Liver (tissue), 8 donors: ENCODE measurements at regions not wholly inside any gene's neighbourhood (a gene's known extent, or its start where the extent isn't known, plus 50 kb on each side); places are given as distances from the start of the nearest gene placed in this dataset.

Source experiments
- DNase-seq: peaks from one replicate; pipeline ENCODE4 v3.0.0-alpha.2; 2017; ENCODE audit warnings: low spot score
- H3K27ac ChIP-seq, 2 donors: one replicate each; pipeline ENCODE4 v1.7.0; 2013; ENCODE audit warnings: inconsistent platforms in 2 of 2, low read length in 2 of 2, control low read depth in 1 of 2, low read depth in 1 of 2, mild to moderate bottlenecking in 1 of 2
- H3K27me3 ChIP-seq, 4 donors: one replicate each; pipeline versions ENCODE4 v1.6.1 to v1.7.0; 2013; ENCODE audit warnings: low read length in 3 of 4, inconsistent platforms in 1 of 4, mild to moderate bottlenecking in 1 of 4, moderate library complexity in 1 of 4; ENCODE audit not compliant: control insufficient read depth in 4 of 4, insufficient read depth in 4 of 4
- H3K36me3 ChIP-seq, 4 donors: one replicate each; pipeline versions ENCODE4 v1.6.1 to v1.7.0; 2013; ENCODE audit warnings: low read length in 3 of 4, mild to moderate bottlenecking in 3 of 4, low read depth in 1 of 4, moderate library complexity in 1 of 4; ENCODE audit not compliant: control insufficient read depth in 4 of 4, insufficient read depth in 3 of 4
- H3K4me1 ChIP-seq, 4 donors: one replicate each; pipeline versions ENCODE4 v1.6.1 to v1.7.0; 2013; ENCODE audit warnings: low read length in 3 of 4, mild to moderate bottlenecking in 3 of 4, moderate library complexity in 1 of 4; ENCODE audit not compliant: control insufficient read depth in 4 of 4, insufficient read depth in 4 of 4
- H3K4me3 ChIP-seq, 3 donors: one replicate each; pipeline versions ENCODE4 v1.6.1 to v1.7.0; 2013; ENCODE audit warnings: low read length in 3 of 3, control low read depth in 1 of 3, low read depth in 1 of 3, mild to moderate bottlenecking in 1 of 3
- H3K9ac ChIP-seq, 2 donors: one replicate each; pipeline ENCODE4 v1.7.0; 2013; ENCODE audit warnings: low read length in 2 of 2, mild to moderate bottlenecking in 2 of 2, moderate library complexity in 2 of 2, control low read depth in 1 of 2, low read depth in 1 of 2
- H3K9me3 ChIP-seq, 4 donors: one replicate each; pipeline versions ENCODE4 v1.6.1 to v1.7.0; 2013; ENCODE audit warnings: low read length in 3 of 4; ENCODE audit not compliant: control insufficient read depth in 4 of 4
- ATF3 ChIP-seq: IDR thresholded peaks from 2 replicates; pipeline ENCODE4 v1.6.1; 2016; ENCODE audit warnings: antibody characterized with exemption
- CTCF ChIP-seq: fragments of 150-350 bp; IDR thresholded peaks from 2 replicates; pipeline ENCODE4 v1.5.1; 2017; ENCODE audit warnings: improper control_type of control experiment, low read depth, low read length; ENCODE audit not compliant: missing input control
- EGR1 ChIP-seq, 2 donors: IDR thresholded peaks; 2 replicates each; pipeline ENCODE4 v1.6.1; 2016 to 2018; ENCODE audit warnings: antibody characterized with exemption in 2 of 2, low read depth in 2 of 2
- FOXA1 ChIP-seq: IDR thresholded peaks from 2 replicates; pipeline ENCODE4 v1.6.1; 2016; ENCODE audit warnings: antibody characterized with exemption
- FOXA2 ChIP-seq: IDR thresholded peaks from 2 replicates; pipeline ENCODE4 v1.6.1; 2016; ENCODE audit warnings: antibody characterized with exemption
- GABPA ChIP-seq, 2 donors: IDR thresholded peaks in 1 of 2; conservative IDR thresholded peaks in 1 of 2; 2 replicates each; pipeline ENCODE4 v1.6.1; 2016; ENCODE audit warnings: antibody characterized with exemption in 2 of 2, mild to moderate bottlenecking in 1 of 2, moderate library complexity in 1 of 2
- HNF4A ChIP-seq, 2 donors: conservative IDR thresholded peaks; 2 replicates each; pipeline ENCODE4 v1.6.1; 2016; ENCODE audit warnings: antibody characterized with exemption in 2 of 2, mild to moderate bottlenecking in 2 of 2
- HNF4G ChIP-seq: IDR thresholded peaks from 2 replicates; pipeline ENCODE4 v1.6.1; 2016; ENCODE audit warnings: antibody characterized with exemption
- JUND ChIP-seq, 2 donors: IDR thresholded peaks; 2 replicates each; pipeline ENCODE4 v1.6.1; 2016; ENCODE audit warnings: antibody characterized with exemption in 2 of 2
- MAX ChIP-seq: IDR thresholded peaks from 2 replicates; pipeline ENCODE4 v1.6.1; 2016; ENCODE audit warnings: antibody characterized with exemption
- NR2F2 ChIP-seq: IDR thresholded peaks from 2 replicates; pipeline ENCODE4 v1.6.1; 2016; ENCODE audit warnings: antibody characterized with exemption
- RAD21 ChIP-seq, 2 donors: IDR thresholded peaks; 2 replicates each; pipeline ENCODE4 v1.6.1; 2016; ENCODE audit warnings: antibody characterized with exemption in 2 of 2, mild to moderate bottlenecking in 2 of 2
- REST ChIP-seq: IDR thresholded peaks from 2 replicates; pipeline ENCODE4 v1.6.1; 2016; ENCODE audit warnings: antibody characterized with exemption, mild to moderate bottlenecking
- RXRA ChIP-seq, 2 donors: IDR thresholded peaks; 2 replicates each; pipeline ENCODE4 v1.6.1; 2017 to 2018; ENCODE audit warnings: antibody characterized with exemption in 2 of 2, mild to moderate bottlenecking in 1 of 2
- SP1 ChIP-seq: IDR thresholded peaks from 2 replicates; pipeline ENCODE4 v1.6.1; 2018; ENCODE audit warnings: antibody characterized with exemption, mild to moderate bottlenecking
- TAF1 ChIP-seq: conservative IDR thresholded peaks from 2 replicates; pipeline ENCODE4 v1.6.1; 2016; ENCODE audit warnings: antibody characterized with exemption, mild to moderate bottlenecking
- YY1 ChIP-seq: IDR thresholded peaks from 2 replicates; pipeline ENCODE4 v1.6.1; 2016; ENCODE audit warnings: antibody characterized with exemption, mild to moderate bottlenecking
- ZBTB33 ChIP-seq: IDR thresholded peaks from 2 replicates; pipeline ENCODE4 v1.6.1; 2016; ENCODE audit warnings: antibody characterized with exemption
- WGBS: extraction: QIAGEN DNeasy Blood & Tissue Kit; methylation state at CpG from one replicate; pipeline ENCODE4 v1.1.7; 2013; 5-methylcytosine and 5-hydroxymethylcytosine counted together
- donor health status: healthy.
- donor health status: healthy.
- donor health status: healthy.
- donor health status: healthy.
- donor health status: healthy.

GRCh38 chr1:184824691-184825323 is 70.1 kb upstream of the EDEM3 start:
- H3K36me3 ChIP-seq, result no peaks in the 10 kb centered on the region
- WGBS, result 59% methylated on average over 3 of the region's 3 CpGs
- H3K27me3 ChIP-seq, result no peaks in the 10 kb centered on the region
- no peaks in the 10 kb centered on the region for H3K4me1 ChIP-seq
- no peaks in the 10 kb centered on the region for H3K9me3 ChIP-seq
- no peak overlapping the region for H3K4me3 ChIP-seq
- DNase-seq, result no peak
- H3K27ac ChIP-seq, result no peak overlapping the region
- no peak overlapping the region for H3K9ac ChIP-seq
- no peak for TF ChIP-seq FOXA1
- TF ChIP-seq HNF4A (conservative IDR thresholded peaks at IDR 0.05), result no peak
- no peak for TF ChIP-seq REST
- no peak for TF ChIP-seq SP1
- TF ChIP-seq YY1, result no peak
- TF ChIP-seq FOXA2, result no peak
- TF ChIP-seq RXRA (IDR thresholded peaks at IDR 0.05), result no peak
- no peak for TF ChIP-seq JUND (IDR thresholded peaks at IDR 0.05)
- TF ChIP-seq GABPA (IDR thresholded peaks at IDR 0.05 in 1 of 2, conservative IDR thresholded peaks at IDR 0.05 in 1 of 2), result no peak

- WGBS, result 81% methylated on average over 4 of the region's 4 CpGs
- Histone ChIP-seq H3K27ac (no peak overlapping the region), H3K9ac (no peak overlapping the region), H3K36me3 (no peaks in the 10 kb centered on the region), H3K27me3 (no peaks in the 10 kb centered on the region), H3K4me3 (no peak overlapping the region), H3K4me1 (no peaks in the 10 kb centered on the region), H3K9me3 (no peaks in the 10 kb centered on the region)
- no peak for DNase-seq
- TF ChIP-seq YY1 (no peak), RXRA (IDR thresholded peaks at IDR 0.05) (no peak), JUND (IDR thresholded peaks at IDR 0.05) (no peak), RAD21 (IDR thresholded peaks at IDR 0.05) (no peak), ATF3 (no peak), FOXA2 (no peak), FOXA1 (no peak), GABPA (IDR thresholded peaks at IDR 0.05 in 1 of 2, conservative IDR thresholded peaks at IDR 0.05 in 1 of 2) (no peak), SP1 (no peak), MAX (no peak), NR2F2 (no peak), ZBTB33 (no peak), EGR1 (IDR thresholded peaks at IDR 0.05; ENCODE audit: low read depth in 2 of 2) (no peak), TAF1 (no peak), HNF4G (no peak), REST (no peak), CTCF (no peak), HNF4A (conservative IDR thresholded peaks at IDR 0.05) (no peak)
Observed at GRCh38 chr1:184823080-184823479, 68.4 kb upstream of the EDEM3 start.
